Neutrophil (primary cell): ENCODE measurements at regions not wholly inside any gene's neighbourhood (a gene's known extent, or its start where the extent isn't known, plus 50 kb on each side); places are given as distances from the start of the nearest gene placed in this dataset.
A peak's percentile ranks its signal among the peaks of the same experiment; 100 is the strongest.

Source experiments
- H3K27ac ChIP-seq: fragments of 200-600 bp; sonication (generic); 2 replicates; pipeline ENCODE4 v1.5.1; 2016; ENCODE audit warnings: mild to moderate bottlenecking, moderate library complexity
- H3K27me3 ChIP-seq: fragments of 200-600 bp; sonication (generic); 2 replicates; pipeline ENCODE4 v1.6.0; 2016; ENCODE audit warnings: mild to moderate bottlenecking
- H3K36me3 ChIP-seq: fragments of 200-600 bp; sonication (generic); 2 replicates; pipeline ENCODE4 v1.5.1; 2017
- H3K4me1 ChIP-seq, 2 experiments: fragments of 200-600 bp in 1 of 2; sonication (generic) in 1 of 2; 1 replicate in 1 of 2; 2 replicates in 1 of 2; pipeline versions ENCODE4 v1.5.1 to v1.6.1; 2013 to 2016; ENCODE audit warnings: low read depth in 1 of 2, low read length in 1 of 2, mild to moderate bottlenecking in 1 of 2, moderate library complexity in 1 of 2; ENCODE audit not compliant: control insufficient read depth in 1 of 2, insufficient read depth in 1 of 2
- H3K4me3 ChIP-seq, 2 experiments: fragments of 200-600 bp in 1 of 2; sonication (generic) in 1 of 2; 1 replicate in 1 of 2; 2 replicates in 1 of 2; pipeline ENCODE4 v1.5.1; 2013 to 2016; ENCODE audit warnings: low read depth in 1 of 2, low read length in 1 of 2, mild to moderate bottlenecking in 1 of 2, moderate library complexity in 1 of 2
- H3K9me3 ChIP-seq: fragments of 200-600 bp; sonication (generic); 2 replicates; pipeline ENCODE4 v1.5.1; 2016
- TF ChIP-seq, protein P1 (sequence below): fragments of 200-600 bp; sonication (generic); IDR thresholded peaks from 2 replicates; pipeline ENCODE4 v1.5.1; 2016; ENCODE audit warnings: antibody characterized with exemption

DNA sequence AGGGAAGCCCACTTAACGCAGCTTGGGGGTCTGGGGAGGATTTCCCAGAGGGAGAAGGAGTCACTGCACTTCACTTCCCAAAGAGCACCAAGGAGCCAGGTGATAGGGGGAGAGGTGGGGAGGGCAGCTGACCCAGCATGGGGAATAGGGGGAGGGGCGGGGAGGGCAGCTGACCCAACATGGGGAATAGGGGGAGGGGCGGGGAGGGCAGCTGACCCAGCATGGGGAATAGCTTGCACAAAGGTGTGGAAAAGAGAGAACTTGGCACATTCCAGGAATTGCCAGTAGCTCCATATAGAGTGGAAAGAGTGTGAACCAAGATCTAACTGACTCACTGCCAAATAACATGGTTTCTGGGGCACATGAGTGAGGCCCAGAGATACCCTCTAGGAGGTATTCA is 110.3 kb downstream of the CCT6B start:
- Histone ChIP-seq H3K4me3 (no peak overlapping the region), H3K27me3 (peaks cover 12% of the 10 kb centered on the region), H3K27ac (no peak overlapping the region), H3K9me3 (no peaks in the 10 kb centered on the region), H3K36me3 (no peaks in the 10 kb centered on the region), H3K4me1 (peaks cover 62 to 73% of the 10 kb centered on the region in 2 experiments)
- TF ChIP-seq, protein P1, sequence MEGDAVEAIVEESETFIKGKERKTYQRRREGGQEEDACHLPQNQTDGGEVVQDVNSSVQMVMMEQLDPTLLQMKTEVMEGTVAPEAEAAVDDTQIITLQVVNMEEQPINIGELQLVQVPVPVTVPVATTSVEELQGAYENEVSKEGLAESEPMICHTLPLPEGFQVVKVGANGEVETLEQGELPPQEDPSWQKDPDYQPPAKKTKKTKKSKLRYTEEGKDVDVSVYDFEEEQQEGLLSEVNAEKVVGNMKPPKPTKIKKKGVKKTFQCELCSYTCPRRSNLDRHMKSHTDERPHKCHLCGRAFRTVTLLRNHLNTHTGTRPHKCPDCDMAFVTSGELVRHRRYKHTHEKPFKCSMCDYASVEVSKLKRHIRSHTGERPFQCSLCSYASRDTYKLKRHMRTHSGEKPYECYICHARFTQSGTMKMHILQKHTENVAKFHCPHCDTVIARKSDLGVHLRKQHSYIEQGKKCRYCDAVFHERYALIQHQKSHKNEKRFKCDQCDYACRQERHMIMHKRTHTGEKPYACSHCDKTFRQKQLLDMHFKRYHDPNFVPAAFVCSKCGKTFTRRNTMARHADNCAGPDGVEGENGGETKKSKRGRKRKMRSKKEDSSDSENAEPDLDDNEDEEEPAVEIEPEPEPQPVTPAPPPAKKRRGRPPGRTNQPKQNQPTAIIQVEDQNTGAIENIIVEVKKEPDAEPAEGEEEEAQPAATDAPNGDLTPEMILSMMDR: no peak

DNA sequence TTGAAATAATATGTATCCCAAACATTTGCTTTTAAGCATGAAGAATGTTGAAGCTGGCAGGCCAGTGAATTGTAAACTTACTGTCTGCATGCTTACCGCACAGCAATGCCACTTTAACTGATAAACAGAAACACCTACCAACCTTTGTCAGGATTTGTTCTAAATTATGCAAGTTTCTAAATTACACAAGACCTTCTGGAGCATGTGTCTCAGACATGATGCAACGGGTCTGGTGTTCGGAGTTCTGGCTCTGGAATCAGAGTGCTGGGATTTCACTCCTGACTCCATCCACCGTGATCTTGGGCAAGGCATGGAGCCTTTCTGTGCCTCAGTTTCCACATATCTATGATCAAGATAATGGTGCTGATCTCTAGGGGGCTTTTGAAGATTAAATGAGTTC is 111.2 kb downstream of the CCT6B start:
- Histone ChIP-seq H3K36me3 (no peaks in the 10 kb centered on the region), H3K4me3 (no peak overlapping the region), H3K4me1 (peaks cover 62 to 73% of the 10 kb centered on the region in 2 experiments), H3K9me3 (no peaks in the 10 kb centered on the region), H3K27me3 (peaks cover 3% of the 10 kb centered on the region), H3K27ac (peak overlapping the region; percentile 80)
- TF ChIP-seq, protein P1: no peak

DNA sequence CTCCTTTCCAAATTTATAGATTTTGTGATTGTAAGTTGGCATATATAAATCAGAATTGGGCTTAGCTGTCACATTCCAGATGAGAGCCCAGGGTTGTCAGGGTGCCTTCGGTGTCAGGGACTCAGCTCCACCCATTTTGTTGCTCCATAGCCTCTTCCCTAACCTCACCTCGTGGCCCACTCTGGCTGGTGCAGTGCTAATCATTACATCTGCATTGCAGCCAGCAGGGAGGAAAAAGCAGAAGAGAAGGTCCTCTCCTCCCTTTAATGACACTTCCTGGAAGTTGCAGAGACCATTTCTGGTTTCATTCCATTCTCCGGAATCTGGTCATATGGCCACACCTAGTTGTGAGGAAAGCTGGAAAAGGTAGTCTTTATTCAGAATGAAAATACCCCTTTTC is 113.3 kb downstream of the CCT6B start:
- peak overlapping the region; percentile 80 for H3K27ac ChIP-seq
- H3K4me1 ChIP-seq: peaks cover 58 to 70% of the 10 kb centered on the region in 2 experiments
- TF ChIP-seq, protein P1: no peak
- H3K9me3 ChIP-seq: no peaks in the 10 kb centered on the region
- H3K36me3 ChIP-seq: no peaks in the 10 kb centered on the region
- no peaks in the 10 kb centered on the region for H3K27me3 ChIP-seq
- no peak overlapping the region for H3K4me3 ChIP-seq

DNA sequence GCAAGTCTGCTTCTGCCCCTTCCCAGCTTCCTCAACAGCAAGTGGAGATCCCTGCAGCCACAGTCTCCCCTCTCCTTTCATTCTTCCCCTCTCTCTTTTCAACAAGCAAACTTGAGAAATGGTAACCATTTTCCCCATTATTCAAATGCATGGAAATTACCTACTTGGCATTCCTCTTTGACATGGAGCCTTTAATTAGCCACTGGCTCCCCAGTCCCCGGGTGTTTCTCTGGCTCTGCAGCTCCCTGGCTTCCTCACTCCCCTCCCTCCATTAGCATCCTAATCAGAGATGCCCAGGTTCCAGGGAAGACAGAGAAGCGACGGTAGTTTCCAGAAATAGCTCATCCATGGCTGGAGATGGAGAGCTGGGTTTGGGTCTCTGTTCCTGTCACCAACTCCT is 116.0 kb downstream of the CCT6B start:
- H3K4me3 ChIP-seq: no peak overlapping the region
- H3K4me1 ChIP-seq: peaks cover 58 to 66% of the 10 kb centered on the region in 2 experiments
- TF ChIP-seq, protein P1: no peak
- H3K27me3 ChIP-seq: no peaks in the 10 kb centered on the region
- H3K27ac ChIP-seq: no peak overlapping the region
- H3K36me3 ChIP-seq: no peaks in the 10 kb centered on the region
- no peaks in the 10 kb centered on the region for H3K9me3 ChIP-seq

DNA sequence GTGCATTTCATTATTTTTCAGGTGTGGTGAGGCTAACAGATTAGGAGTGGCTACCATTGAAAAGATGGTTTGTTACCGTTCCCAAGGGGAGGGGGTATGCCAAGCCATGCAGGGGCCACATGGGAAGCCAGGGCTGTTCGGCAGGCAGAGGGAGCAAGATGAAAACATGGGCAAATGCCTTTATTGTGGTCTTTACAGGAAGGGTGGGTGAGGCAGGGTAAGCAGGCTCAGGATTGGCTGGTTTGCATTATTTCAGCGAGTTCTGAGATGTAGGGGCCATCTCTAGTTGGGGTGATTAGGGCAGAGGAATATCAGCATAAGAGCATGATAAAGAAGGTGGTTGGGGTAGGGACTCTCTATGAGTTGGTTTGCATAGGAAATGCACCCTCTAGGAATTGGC is 117.6 kb downstream of the CCT6B start:
- Histone ChIP-seq H3K27ac (no peak overlapping the region), H3K36me3 (no peaks in the 10 kb centered on the region), H3K4me3 (no peak overlapping the region), H3K27me3 (no peaks in the 10 kb centered on the region), H3K9me3 (no peaks in the 10 kb centered on the region), H3K4me1 (peaks cover 50 to 61% of the 10 kb centered on the region in 2 experiments)
- TF ChIP-seq, protein P1: no peak

DNA sequence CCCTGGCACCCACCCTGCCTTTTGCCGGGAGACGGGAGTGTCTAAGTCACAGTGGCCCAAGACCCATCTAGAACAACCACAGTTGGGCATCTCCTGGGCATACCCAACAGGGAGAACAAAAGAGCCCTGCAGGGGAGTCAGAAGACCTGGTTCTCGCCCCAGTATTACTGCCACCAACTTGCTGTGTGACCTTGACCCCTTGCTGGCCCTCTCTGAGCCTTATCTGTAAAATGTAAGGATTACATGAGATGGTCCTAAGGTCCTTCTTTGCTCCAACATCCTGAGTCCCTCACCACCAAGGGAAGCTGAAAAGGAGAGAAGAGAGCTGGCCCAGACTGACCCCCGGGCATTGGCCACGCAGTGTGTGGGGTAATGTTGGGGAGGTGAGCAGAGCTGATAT is 119.0 kb downstream of the CCT6B start:
- Histone ChIP-seq H3K27me3 (no peaks in the 10 kb centered on the region), H3K4me3 (no peak overlapping the region), H3K27ac (no peak overlapping the region), H3K4me1 (peaks cover 35 to 47% of the 10 kb centered on the region in 2 experiments), H3K9me3 (no peaks in the 10 kb centered on the region), H3K36me3 (no peaks in the 10 kb centered on the region)
- TF ChIP-seq, protein P1: no peak
